ENCODE measurements at regions not wholly inside any gene's neighbourhood (a gene's known extent, or its start where the extent isn't known, plus 50 kb on each side); places are given as distances from the start of the nearest gene placed in this dataset.
"Not testable (repeated sequence)": the region's sequence is repeated elsewhere in the genome, so short reads cannot be mapped to it uniquely, and the experiment has no call there.

GRCh38 chr1:222892137-222892769 is 77.4 kb downstream of the DISP1 start:
- WGBS, 2 experiments = 93 to 94% methylated on average over 6 to 8 of the region's 8 CpGs
- H3K36me3 ChIP-seq (ENCODE audit: control insufficient read depth, insufficient read depth, low read length) = no peaks in the 10 kb centered on the region
- no peaks in the 10 kb centered on the region for H3K9me3 ChIP-seq (ENCODE audit: control insufficient read depth, low read length)
- H3K4me1 ChIP-seq (ENCODE audit: control insufficient read depth, insufficient read depth, low read length) = no peaks in the 10 kb centered on the region
- no peaks in the 10 kb centered on the region for H3K27me3 ChIP-seq (ENCODE audit: control insufficient read depth, insufficient read depth, low read length, poor library complexity, severe bottlenecking)
- H3K4me3 ChIP-seq (ENCODE audit: insufficient read depth, low read depth, low read length) = no peak overlapping the region
- no peak overlapping the region for H3K27ac ChIP-seq (ENCODE audit: insufficient read depth, low read depth, low read length, poor library complexity, severe bottlenecking)

GRCh38 chr1:222893255-222893654 is 78.4 kb downstream of the DISP1 start:
- Histone ChIP-seq H3K4me3 (ENCODE audit: insufficient read depth, low read depth, low read length) (no peak overlapping the region), H3K4me1 (ENCODE audit: control insufficient read depth, insufficient read depth, low read length) (no peaks in the 10 kb centered on the region), H3K27ac (ENCODE audit: insufficient read depth, low read depth, low read length, poor library complexity, severe bottlenecking) (no peak overlapping the region), H3K27me3 (ENCODE audit: control insufficient read depth, insufficient read depth, low read length, poor library complexity, severe bottlenecking) (no peaks in the 10 kb centered on the region), H3K36me3 (ENCODE audit: control insufficient read depth, insufficient read depth, low read length) (no peaks in the 10 kb centered on the region), H3K9me3 (ENCODE audit: control insufficient read depth, low read length) (no peaks in the 10 kb centered on the region)
- 96% methylated on average over 13 of the region's 13 CpGs for WGBS, 2 experiments

DNA sequence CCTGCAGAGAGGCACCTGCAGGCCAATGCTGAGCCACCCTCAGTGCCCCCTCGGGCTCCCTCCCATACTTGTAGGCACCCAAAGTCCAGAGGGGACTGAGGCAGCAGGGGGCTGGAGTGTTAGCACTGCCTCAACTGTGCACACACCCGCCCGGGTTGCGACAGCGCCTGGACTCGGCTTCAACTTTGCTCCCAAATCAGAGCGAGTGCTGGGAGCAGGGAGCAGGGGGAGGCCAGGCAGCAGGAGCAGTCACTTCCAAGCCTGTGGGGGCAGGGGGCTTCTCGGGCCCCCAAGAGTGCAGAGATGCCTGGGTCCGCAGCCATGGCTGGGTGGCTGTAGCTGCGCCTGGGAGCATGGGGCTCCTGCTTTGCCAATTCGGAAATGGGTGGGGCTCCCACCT is 79.5 kb downstream of the DISP1 start:
- Histone ChIP-seq H3K27ac (ENCODE audit: insufficient read depth, low read depth, low read length, poor library complexity, severe bottlenecking) (no peak overlapping the region), H3K4me1 (ENCODE audit: control insufficient read depth, insufficient read depth, low read length) (no peaks in the 10 kb centered on the region), H3K27me3 (ENCODE audit: control insufficient read depth, insufficient read depth, low read length, poor library complexity, severe bottlenecking) (no peaks in the 10 kb centered on the region), H3K36me3 (ENCODE audit: control insufficient read depth, insufficient read depth, low read length) (no peaks in the 10 kb centered on the region), H3K9me3 (ENCODE audit: control insufficient read depth, low read length) (no peaks in the 10 kb centered on the region), H3K4me3 (ENCODE audit: insufficient read depth, low read depth, low read length) (no peak overlapping the region)
- 94 to 96% methylated on average over 11 of the region's 11 CpGs for WGBS, 2 experiments

- Histone ChIP-seq H3K27me3 (ENCODE audit: control insufficient read depth, insufficient read depth, low read length, poor library complexity, severe bottlenecking) (no peaks in the 10 kb centered on the region), H3K27ac (ENCODE audit: insufficient read depth, low read depth, low read length, poor library complexity, severe bottlenecking) (no peak overlapping the region), H3K9me3 (ENCODE audit: control insufficient read depth, low read length) (no peaks in the 10 kb centered on the region), H3K4me3 (ENCODE audit: insufficient read depth, low read depth, low read length) (no peak overlapping the region), H3K36me3 (ENCODE audit: control insufficient read depth, insufficient read depth, low read length) (no peaks in the 10 kb centered on the region), H3K4me1 (ENCODE audit: control insufficient read depth, insufficient read depth, low read length) (no peaks in the 10 kb centered on the region)
- 100% methylated on average over 2 of the region's 3 CpGs; no CpG with 5 or more reads in 1 of the 2 experiments for WGBS, 2 experiments
These were observed 82.0 kb downstream of the DISP1 start for GRCh38 chr1:222896630-222897526.

DNA sequence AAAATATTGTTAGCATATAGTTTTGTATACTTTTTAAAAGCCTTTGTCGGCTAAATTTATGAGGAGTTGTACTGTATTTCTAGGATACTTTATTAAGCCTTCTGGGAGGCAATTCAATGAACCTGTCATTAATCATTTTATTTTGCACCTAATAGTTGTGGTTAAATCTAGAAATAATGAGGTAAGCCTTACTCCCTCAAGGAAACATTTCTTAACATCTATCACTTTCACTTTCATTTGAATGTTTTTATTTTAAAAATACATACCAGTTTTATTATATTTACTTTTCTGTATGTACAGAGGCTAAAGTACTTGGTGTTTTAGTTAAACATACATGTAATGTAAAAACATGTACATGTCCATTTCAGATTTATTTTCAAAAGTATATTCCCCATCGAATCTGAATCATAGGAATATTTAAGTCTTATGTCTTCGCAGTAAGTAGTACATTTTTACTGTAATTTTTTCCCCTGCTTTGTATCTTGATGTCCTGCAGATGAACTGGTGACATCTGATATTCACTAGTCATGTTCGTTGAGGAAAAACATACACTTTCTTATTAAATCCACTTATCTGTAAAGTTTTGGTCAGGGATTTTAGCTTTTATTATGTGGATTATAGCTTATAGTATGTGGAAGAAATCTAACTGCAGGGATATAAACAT is 82.8 kb downstream of the DISP1 start:
- no peak overlapping the region for H3K27ac ChIP-seq (ENCODE audit: insufficient read depth, low read depth, low read length, poor library complexity, severe bottlenecking)
- 77% methylated on average over 4 of the region's 4 CpGs; no CpG with 5 or more reads in 1 of the 2 experiments for WGBS, 2 experiments

DNA sequence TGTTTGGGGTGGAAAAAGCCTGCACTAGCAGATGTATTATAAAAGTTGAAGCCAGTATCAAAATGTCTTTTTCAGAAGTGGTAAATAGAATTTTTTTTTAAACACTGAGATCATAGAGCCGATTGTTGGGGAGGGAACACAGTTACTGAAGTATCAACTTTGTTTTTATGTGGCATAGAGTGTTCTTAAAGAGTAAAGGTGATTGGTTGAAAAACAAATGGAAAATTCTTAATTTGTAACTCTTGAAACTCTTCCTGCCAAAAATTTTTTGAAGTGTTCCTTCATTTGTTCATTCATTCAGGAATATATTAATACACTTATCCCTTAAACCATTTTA is 83.3 kb downstream of the DISP1 start:
- 93% methylated on average over 1 of the region's 1 CpG for WGBS, 2 experiments
- H3K36me3 ChIP-seq (ENCODE audit: control insufficient read depth, insufficient read depth, low read length) = no peaks in the 10 kb centered on the region
- no peaks in the 10 kb centered on the region for H3K27me3 ChIP-seq (ENCODE audit: control insufficient read depth, insufficient read depth, low read length, poor library complexity, severe bottlenecking)
- no peaks in the 10 kb centered on the region for H3K4me1 ChIP-seq (ENCODE audit: control insufficient read depth, insufficient read depth, low read length)
- H3K9me3 ChIP-seq (ENCODE audit: control insufficient read depth, low read length) = no peaks in the 10 kb centered on the region
- no peak overlapping the region for H3K27ac ChIP-seq (ENCODE audit: insufficient read depth, low read depth, low read length, poor library complexity, severe bottlenecking)
- no peak overlapping the region for H3K4me3 ChIP-seq (ENCODE audit: insufficient read depth, low read depth, low read length)

More for the DNA sequence above, 82.8 kb downstream of the DISP1 start:
- no peak overlapping the region for H3K4me3 ChIP-seq (ENCODE audit: insufficient read depth, low read depth, low read length)
- H3K36me3 ChIP-seq (ENCODE audit: control insufficient read depth, insufficient read depth, low read length) = no peaks in the 10 kb centered on the region
- H3K27me3 ChIP-seq (ENCODE audit: control insufficient read depth, insufficient read depth, low read length, poor library complexity, severe bottlenecking) = no peaks in the 10 kb centered on the region
- no peaks in the 10 kb centered on the region for H3K9me3 ChIP-seq (ENCODE audit: control insufficient read depth, low read length)
- H3K4me1 ChIP-seq (ENCODE audit: control insufficient read depth, insufficient read depth, low read length) = no peaks in the 10 kb centered on the region

GRCh38 chr1:222899471-222899870 is 84.6 kb downstream of the DISP1 start:
- Histone ChIP-seq H3K27me3 (ENCODE audit: control insufficient read depth, insufficient read depth, low read length, poor library complexity, severe bottlenecking) (no peaks in the 10 kb centered on the region), H3K4me3 (ENCODE audit: insufficient read depth, low read depth, low read length) (no peak overlapping the region), H3K4me1 (ENCODE audit: control insufficient read depth, insufficient read depth, low read length) (no peaks in the 10 kb centered on the region), H3K27ac (ENCODE audit: insufficient read depth, low read depth, low read length, poor library complexity, severe bottlenecking) (no peak overlapping the region), H3K9me3 (ENCODE audit: control insufficient read depth, low read length) (no peaks in the 10 kb centered on the region), H3K36me3 (ENCODE audit: control insufficient read depth, insufficient read depth, low read length) (no peaks in the 10 kb centered on the region)
- WGBS, 2 experiments = 72 to 74% methylated on average over 4 of the region's 4 CpGs

- no peaks in the 10 kb centered on the region for H3K27me3 ChIP-seq (ENCODE audit: control insufficient read depth, insufficient read depth, low read length, poor library complexity, severe bottlenecking)
- H3K4me1 ChIP-seq (ENCODE audit: control insufficient read depth, insufficient read depth, low read length) = no peaks in the 10 kb centered on the region
- no peaks in the 10 kb centered on the region for H3K36me3 ChIP-seq (ENCODE audit: control insufficient read depth, insufficient read depth, low read length)
- no peak overlapping the region for H3K27ac ChIP-seq (ENCODE audit: insufficient read depth, low read depth, low read length, poor library complexity, severe bottlenecking)
- 94 to 95% methylated on average over 6 of the region's 6 CpGs for WGBS, 2 experiments
- no peak overlapping the region for H3K4me3 ChIP-seq (ENCODE audit: insufficient read depth, low read depth, low read length)
- no peaks in the 10 kb centered on the region for H3K9me3 ChIP-seq (ENCODE audit: control insufficient read depth, low read length)
These were observed 89.6 kb downstream of the DISP1 start for GRCh38 chr1:222904451-222904850.

DNA sequence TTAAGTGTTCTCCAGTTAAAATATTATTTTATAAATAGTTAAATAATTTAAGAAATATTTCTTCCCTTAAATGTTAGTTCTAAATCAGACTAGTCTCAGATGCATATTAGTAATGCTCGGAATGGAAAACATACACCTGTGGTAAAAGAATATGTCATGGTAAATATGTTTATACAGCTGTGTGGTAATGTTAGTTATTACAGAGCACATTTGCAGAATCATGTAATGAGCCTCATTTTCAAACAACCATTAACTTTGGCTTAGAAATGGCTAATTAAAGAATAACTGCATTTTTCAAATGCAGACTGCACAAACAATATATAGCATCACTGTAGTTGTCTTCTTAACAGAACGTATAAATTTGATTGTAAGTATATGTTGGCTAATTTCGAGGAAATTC is 90.3 kb downstream of the DISP1 start:
- H3K27ac ChIP-seq (ENCODE audit: insufficient read depth, low read depth, low read length, poor library complexity, severe bottlenecking) = no peak overlapping the region
- no peaks in the 10 kb centered on the region for H3K9me3 ChIP-seq (ENCODE audit: control insufficient read depth, low read length)
- H3K27me3 ChIP-seq (ENCODE audit: control insufficient read depth, insufficient read depth, low read length, poor library complexity, severe bottlenecking) = no peaks in the 10 kb centered on the region
- no peak overlapping the region for H3K4me3 ChIP-seq (ENCODE audit: insufficient read depth, low read depth, low read length)
- H3K4me1 ChIP-seq (ENCODE audit: control insufficient read depth, insufficient read depth, low read length) = no peaks in the 10 kb centered on the region
- H3K36me3 ChIP-seq (ENCODE audit: control insufficient read depth, insufficient read depth, low read length) = no peaks in the 10 kb centered on the region
- WGBS, 2 experiments = 75 to 89% methylated on average over 1 of the region's 3 CpGs

DNA sequence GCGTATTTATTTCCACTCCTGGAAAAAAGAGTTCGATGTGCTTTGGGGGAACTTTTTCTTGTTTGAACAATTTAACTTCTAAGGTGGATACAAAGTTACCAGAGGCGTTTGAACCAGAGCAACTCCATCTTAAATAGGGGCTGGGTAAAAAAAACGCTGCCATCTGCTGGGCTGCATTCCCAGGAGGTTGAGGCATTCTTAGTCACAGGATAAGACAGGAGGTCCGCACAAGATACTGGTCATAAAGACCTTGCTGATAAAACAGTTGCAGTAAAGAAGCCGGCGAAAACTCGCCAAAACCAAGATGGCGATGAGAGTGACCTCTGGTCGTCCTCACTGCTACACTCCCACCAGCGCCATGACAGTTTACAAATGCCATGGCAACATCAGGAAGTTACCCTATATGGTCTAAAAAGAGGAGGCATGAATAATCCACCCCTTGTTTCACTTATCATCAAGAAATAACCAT is 91.5 kb downstream of the DISP1 start:
- H3K36me3 ChIP-seq (ENCODE audit: control insufficient read depth, insufficient read depth, low read length); H3K4me1 ChIP-seq (ENCODE audit: control insufficient read depth, insufficient read depth, low read length); H3K27ac ChIP-seq (ENCODE audit: insufficient read depth, low read depth, low read length, poor library complexity, severe bottlenecking); H3K9me3 ChIP-seq (ENCODE audit: control insufficient read depth, low read length); H3K4me3 ChIP-seq (ENCODE audit: insufficient read depth, low read depth, low read length); H3K27me3 ChIP-seq (ENCODE audit: control insufficient read depth, insufficient read depth, low read length, poor library complexity, severe bottlenecking): not testable (repeated sequence)
- 89 to 93% methylated on average over 11 of the region's 11 CpGs for WGBS, 2 experiments

Measured in ectodermal cell (in vitro differentiated cells).